Activated T-cell treated with anti-CD3 and anti-CD28 coated beads for 24 hours (primary cell): ENCODE measurements at regions not wholly inside any gene's neighbourhood (a gene's known extent, or its start where the extent isn't known, plus 50 kb on each side); places are given as distances from the start of the nearest gene placed in this dataset.
"Not testable (repeated sequence)": the region's sequence is repeated elsewhere in the genome, so short reads cannot be mapped to it uniquely, and the experiment has no call there.

Experiments
- DNase-seq: peaks from one replicate; pipeline ENCODE4 v3.0.0-alpha.2; 2020; ENCODE audit warnings: low read depth

- DNase-seq, result no peak
Observed at GRCh38 chr2:83155826-83156225, 1303.3 kb downstream of the SUCLG1 start.

DNA sequence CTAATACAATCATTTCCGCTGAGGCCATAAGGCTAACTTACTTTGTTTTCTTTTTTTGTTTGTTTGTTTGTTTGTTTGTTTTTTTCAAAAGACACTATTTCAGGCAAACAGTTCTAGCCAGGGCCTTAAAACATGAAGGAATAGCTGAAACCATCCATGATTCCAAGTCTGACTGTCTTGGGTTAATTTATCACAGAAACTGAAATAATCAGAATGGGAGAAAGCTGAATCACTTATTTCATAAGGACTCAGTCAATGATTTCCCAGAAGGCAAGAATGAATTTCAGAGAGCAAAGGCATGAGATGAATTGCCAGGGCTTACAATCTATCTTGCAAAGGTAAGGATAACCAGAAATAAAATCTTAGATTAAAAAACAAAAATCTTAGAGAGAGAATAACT, 1315.1 kb downstream of the SUCLG1 start:
- DNase-seq, result no peak

- DNase-seq, result no peak
Observed at GRCh38 chr2:83142934-83143333, 1316.1 kb downstream of the SUCLG1 start.

DNA sequence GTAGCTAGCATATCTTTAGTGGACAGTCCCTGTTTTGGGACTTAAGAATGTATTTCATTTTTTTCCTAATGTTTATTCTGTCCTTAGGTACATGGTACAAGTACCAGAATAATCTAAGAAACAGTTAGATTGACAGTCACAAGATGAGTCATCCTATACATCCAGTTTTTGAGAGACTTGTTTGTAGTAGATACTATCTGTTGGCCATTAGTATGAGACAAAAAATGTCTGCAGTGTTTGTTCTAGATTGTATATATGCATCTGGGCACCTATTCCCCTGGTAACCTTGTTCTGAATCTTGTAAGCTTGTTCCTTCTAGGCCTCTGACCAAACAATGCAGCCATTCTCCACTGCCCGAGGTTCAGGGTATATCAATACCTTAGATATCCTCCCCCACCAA, 1343.5 kb downstream of the SUCLG1 start:
- no peak for DNase-seq

GRCh38 chr2:83115155-83115554, 1343.9 kb downstream of the SUCLG1 start:
- no peak for DNase-seq

- DNase-seq, result no peak
Observed at GRCh38 chr2:83113953-83114352, 1345.1 kb downstream of the SUCLG1 start.

GRCh38 chr2:83112858-83113257, 1346.2 kb downstream of the SUCLG1 start:
- no peak for DNase-seq

GRCh38 chr2:83109284-83109683, 1349.8 kb downstream of the SUCLG1 start:
- no peak for DNase-seq

GRCh38 chr2:83106853-83107252, 1352.2 kb downstream of the SUCLG1 start:
- DNase-seq, result no peak

- no peak for DNase-seq
Observed at GRCh38 chr2:83104202-83104601, 1354.9 kb downstream of the SUCLG1 start.

DNA sequence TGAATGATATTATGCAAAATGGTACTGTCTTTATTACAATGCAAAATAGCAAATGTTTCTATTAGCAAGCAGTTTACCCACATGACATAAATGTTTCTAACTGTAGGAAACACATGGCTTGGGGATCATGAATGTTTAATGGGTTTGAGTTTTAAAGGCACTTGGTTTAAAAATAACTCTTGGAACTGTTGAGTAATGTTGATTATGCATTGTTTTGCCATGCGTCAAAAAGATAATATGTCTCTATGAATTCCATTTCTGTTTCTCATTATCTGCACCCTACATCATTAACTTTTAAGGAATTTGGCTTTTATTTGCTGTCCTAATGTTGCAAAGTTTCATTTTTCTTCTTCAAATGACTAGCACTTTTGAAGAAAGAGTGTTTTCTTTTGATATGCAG, 1355.5 kb downstream of the SUCLG1 start:
- no peak for DNase-seq

- not testable (repeated sequence) for DNase-seq
Observed at GRCh38 chr2:83089051-83089450, 1370.0 kb downstream of the SUCLG1 start.

DNA sequence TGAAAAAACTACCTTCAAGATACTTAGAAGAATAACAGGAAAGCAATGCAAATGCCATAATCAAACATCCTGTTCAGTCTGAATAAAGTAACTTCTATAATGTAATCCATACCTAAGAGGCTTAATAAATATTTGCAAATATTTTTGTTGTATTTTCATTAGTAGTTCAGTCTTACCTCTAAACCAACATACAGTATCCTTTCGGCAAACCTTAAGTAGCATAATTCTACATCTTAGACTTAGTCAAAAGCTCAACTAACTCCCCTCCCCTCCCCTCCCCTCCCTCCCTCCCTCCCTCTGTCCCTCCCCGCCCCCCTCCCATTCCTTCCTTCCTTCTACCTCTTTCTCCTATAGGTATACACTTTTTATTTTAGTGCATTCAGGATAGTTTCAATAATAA, 1373.2 kb downstream of the SUCLG1 start:
- no peak for DNase-seq

DNA sequence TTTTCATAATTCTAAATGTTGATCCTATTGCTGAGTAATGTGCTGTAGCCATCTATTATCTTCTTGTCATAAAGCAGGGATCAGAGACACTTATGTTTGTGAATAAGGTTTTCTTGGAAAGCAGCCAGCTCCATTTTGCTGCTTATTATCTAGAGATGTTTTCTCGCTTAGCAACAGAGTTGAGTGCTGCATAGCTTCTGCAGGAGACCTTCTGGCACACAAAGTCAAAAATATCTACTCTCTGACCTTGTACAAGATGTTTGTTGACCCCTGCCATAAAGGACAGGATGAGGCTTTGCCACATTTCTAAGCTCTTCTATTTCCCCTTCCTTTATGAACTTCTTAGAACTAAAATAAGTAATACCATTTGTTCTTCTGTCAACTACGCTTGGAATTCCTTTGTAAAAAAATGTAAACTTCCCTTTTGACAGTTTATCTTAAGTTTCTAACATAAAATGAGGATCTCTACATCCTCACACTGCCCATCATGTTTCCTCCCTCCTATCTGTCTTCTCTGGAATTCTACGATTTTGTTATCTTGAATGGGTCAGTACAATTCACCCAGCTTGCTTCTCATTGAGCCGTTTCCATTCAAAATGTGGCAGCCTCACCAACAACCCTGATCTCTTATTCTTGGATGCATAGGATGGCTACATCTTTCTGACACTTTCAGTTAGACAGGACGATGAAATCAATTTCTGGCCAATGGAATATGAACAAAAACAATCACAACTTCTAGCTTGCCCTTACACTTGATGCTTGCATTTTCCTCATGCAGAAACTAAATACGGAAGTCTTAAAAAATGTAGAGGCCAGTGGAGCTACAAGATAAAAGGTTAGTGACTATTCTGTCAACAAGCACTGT, 1377.0 kb downstream of the SUCLG1 start:
- no peak for DNase-seq

GRCh38 chr2:83079007-83079406, 1380.1 kb downstream of the SUCLG1 start:
- no peak for DNase-seq

GRCh38 chr2:83072767-83073166, 1386.3 kb downstream of the SUCLG1 start:
- DNase-seq, result no peak

GRCh38 chr2:83071914-83072313, 1387.2 kb downstream of the SUCLG1 start:
- no peak for DNase-seq

DNA sequence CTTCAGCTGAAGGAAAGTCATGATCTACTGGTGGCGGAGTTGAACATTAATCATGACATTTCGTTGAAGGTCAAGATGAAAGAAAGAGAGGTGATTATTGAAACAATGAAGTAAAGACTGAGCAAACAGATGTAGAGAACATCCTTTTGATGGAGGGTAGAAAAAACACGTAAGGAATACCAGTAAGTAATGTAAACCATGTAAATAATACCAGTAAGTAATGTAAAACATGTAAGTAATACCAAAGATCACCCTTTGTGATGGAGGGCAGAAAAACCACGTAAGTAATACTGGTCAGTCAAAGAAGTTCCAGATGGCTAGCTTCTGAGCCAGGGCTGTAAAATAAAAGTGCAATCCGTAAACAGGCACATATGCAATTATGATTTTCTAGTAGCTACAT, 1387.7 kb downstream of the SUCLG1 start:
- no peak for DNase-seq

DNA sequence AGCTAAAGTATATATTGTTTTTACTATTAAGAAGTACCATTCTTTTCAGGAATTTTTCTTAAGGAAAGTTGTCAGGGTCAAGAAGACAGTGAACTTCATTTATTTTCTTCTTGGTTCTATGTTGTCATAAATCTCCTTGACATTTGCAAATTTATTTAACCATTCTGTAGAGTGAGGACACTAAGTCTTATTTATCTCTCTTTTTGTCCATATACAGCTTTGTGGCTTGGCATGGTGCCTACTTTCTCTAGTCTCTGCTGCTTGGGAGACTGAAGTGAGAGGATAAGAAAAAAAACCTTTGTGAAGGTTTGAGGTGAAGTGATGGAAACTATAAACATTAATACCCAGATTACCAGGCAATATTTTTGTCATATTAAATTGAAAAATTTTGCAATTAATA, 1389.4 kb downstream of the SUCLG1 start:
- DNase-seq, result no peak

- no peak for DNase-seq
Observed at GRCh38 chr2:83068714-83069113, 1390.4 kb downstream of the SUCLG1 start.

GRCh38 chr2:83067947-83068346, 1391.1 kb downstream of the SUCLG1 start:
- DNase-seq, result no peak

DNA sequence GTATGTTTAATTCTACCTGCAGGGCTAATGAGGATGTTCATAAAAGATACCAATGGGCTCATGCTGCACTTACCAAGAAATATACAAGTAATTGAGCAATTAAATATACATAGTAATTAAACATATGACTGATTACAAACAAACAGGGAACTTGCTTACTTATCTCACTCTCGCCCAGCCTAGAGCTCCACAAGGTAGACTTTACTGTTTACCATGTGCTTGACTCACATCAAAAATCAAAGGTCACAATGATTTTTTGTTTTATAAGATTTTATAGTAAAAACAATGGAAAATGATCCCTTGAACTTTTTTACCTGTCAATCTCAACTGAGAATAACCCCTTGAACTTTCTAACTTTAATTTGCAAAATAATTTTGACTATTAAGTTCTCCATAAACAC, 1395.1 kb downstream of the SUCLG1 start:
- no peak for DNase-seq

DNA sequence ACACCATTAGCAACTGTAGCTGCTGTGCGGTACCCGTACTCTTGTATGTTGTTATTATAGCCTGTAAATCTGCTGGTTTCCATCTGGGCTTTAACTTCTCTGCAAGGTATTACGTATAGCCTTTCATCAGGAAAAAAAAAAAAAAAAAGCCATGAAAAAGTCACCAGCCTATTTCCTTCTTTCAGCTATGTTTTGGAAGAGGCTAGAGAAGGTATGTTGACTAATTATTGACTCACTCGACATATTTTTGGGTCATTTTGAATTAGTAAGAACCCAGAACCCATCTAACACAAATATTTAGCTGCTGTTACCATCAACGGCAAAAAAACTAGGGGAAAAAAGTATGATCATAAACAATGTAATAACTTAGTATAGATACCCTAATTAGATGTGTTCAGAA, 1395.6 kb downstream of the SUCLG1 start:
- DNase-seq, result no peak

GRCh38 chr2:83058683-83059082, 1400.4 kb downstream of the SUCLG1 start:
- DNase-seq, result no peak
